Trophoblast cell (in vitro differentiated cells and primary cell): ENCODE measurements at regions not wholly inside any gene's neighbourhood (a gene's known extent, or its start where the extent isn't known, plus 50 kb on each side); places are given as distances from the start of the nearest gene placed in this dataset.
"Not testable (repeated sequence)": the region's sequence is repeated elsewhere in the genome, so short reads cannot be mapped to it uniquely, and the experiment has no call there.

Experiments used
- DNase-seq, 2 donors: peaks; one replicate each; pipeline ENCODE4 v3.0.0-alpha.2; 2016
- H2AFZ ChIP-seq: 2 replicates; pipeline ENCODE4 v1.6.1; 2013; ENCODE audit warnings: low read length, moderate library complexity, mild to moderate bottlenecking; ENCODE audit not compliant: insufficient read depth, poor library complexity
- H2AK5ac ChIP-seq: 2 replicates; pipeline ENCODE4 v1.6.1; 2013; ENCODE audit warnings: mild to moderate bottlenecking, low read length
- H2BK120ac ChIP-seq: 2 replicates; pipeline ENCODE4 v1.6.1; 2013; ENCODE audit warnings: low read length, mild to moderate bottlenecking, moderate library complexity; ENCODE audit not compliant: insufficient read depth, poor library complexity
- H2BK12ac ChIP-seq: 2 replicates; pipeline ENCODE4 v1.6.1; 2013; ENCODE audit warnings: mild to moderate bottlenecking, low read length, moderate library complexity
- H2BK5ac ChIP-seq: 2 replicates; pipeline ENCODE4 v1.6.1; 2013; ENCODE audit warnings: low read length, low read depth, moderate library complexity, mild to moderate bottlenecking; ENCODE audit not compliant: poor library complexity
- H3K14ac ChIP-seq: 2 replicates; pipeline ENCODE4 v1.6.1; 2013; ENCODE audit warnings: mild to moderate bottlenecking, low read length
- H3K18ac ChIP-seq: 2 replicates; pipeline ENCODE4 v1.6.1; 2013; ENCODE audit warnings: mild to moderate bottlenecking, low read length
- H3K23ac ChIP-seq: 2 replicates; pipeline ENCODE4 v1.6.1; 2013; ENCODE audit warnings: low read length
- H3K27ac ChIP-seq: 2 replicates; pipeline ENCODE4 v1.5.1; 2013; ENCODE audit warnings: low read depth, mild to moderate bottlenecking, inconsistent platforms, low read length, moderate library complexity
- H3K27me3 ChIP-seq: 2 replicates; pipeline ENCODE4 v1.6.1; 2013; ENCODE audit warnings: inconsistent platforms, mild to moderate bottlenecking, low read length, moderate library complexity; ENCODE audit not compliant: insufficient read depth
- H3K36me3 ChIP-seq, 2 experiments: 1 replicate in 1 of 2; 2 replicates in 1 of 2; pipeline ENCODE4 v1.6.1; 2013; ENCODE audit warnings: low read length in 2 of 2, mild to moderate bottlenecking in 2 of 2, moderate library complexity in 1 of 2; ENCODE audit not compliant: insufficient read depth in 2 of 2, control insufficient read depth in 1 of 2
- H3K4ac ChIP-seq: 2 replicates; pipeline ENCODE4 v1.6.1; 2013; ENCODE audit warnings: low read depth, mild to moderate bottlenecking, low read length, moderate library complexity
- H3K4me1 ChIP-seq, 2 experiments: 1 replicate in 1 of 2; 2 replicates in 1 of 2; pipeline ENCODE4 v1.6.1; 2013; ENCODE audit warnings: low read length in 2 of 2, mild to moderate bottlenecking in 2 of 2, moderate library complexity in 1 of 2; ENCODE audit not compliant: insufficient read depth in 2 of 2, control insufficient read depth in 1 of 2
- H3K4me2 ChIP-seq: 2 replicates; pipeline ENCODE4 v1.6.1; 2013; ENCODE audit warnings: inconsistent platforms, mild to moderate bottlenecking, low read length, moderate library complexity
- H3K4me3 ChIP-seq: 2 replicates; pipeline ENCODE4 v1.5.1; 2013; ENCODE audit warnings: mild to moderate bottlenecking, low read depth, low read length, inconsistent platforms
- H3K79me1 ChIP-seq: one replicate; pipeline ENCODE4 v1.6.1; 2013; ENCODE audit warnings: low read length
- H3K79me2 ChIP-seq: 2 replicates; pipeline ENCODE4 v1.6.1; 2013; ENCODE audit warnings: low read length, mild to moderate bottlenecking; ENCODE audit not compliant: control insufficient read depth, insufficient read depth, poor library complexity
- H3K9ac ChIP-seq: 2 replicates; pipeline ENCODE4 v1.6.1; 2013; ENCODE audit warnings: mild to moderate bottlenecking, low read length
- H3K9me3 ChIP-seq: 2 replicates; pipeline ENCODE4 v1.6.1; 2013; ENCODE audit warnings: low read depth, mild to moderate bottlenecking, control low read depth, inconsistent platforms, low read length; ENCODE audit not compliant: insufficient read depth
- H4K12ac ChIP-seq: 2 replicates; pipeline ENCODE4 v1.6.1; 2013; ENCODE audit warnings: low read depth, mild to moderate bottlenecking, low read length, moderate library complexity
- H4K8ac ChIP-seq: 2 replicates; pipeline ENCODE4 v1.6.1; 2013; ENCODE audit warnings: low read depth, mild to moderate bottlenecking, low read length, moderate library complexity
- H4K91ac ChIP-seq: one replicate; pipeline ENCODE4 v1.6.1; 2013; ENCODE audit warnings: low read depth, mild to moderate bottlenecking, low read length, moderate library complexity
- WGBS: extraction: QIAGEN DNeasy Blood & Tissue Kit; methylation state at CpG from one replicate; pipeline ENCODE4 v1.1.7; 2013; ENCODE audit warnings: missing lambda C conversion rate; ENCODE audit not compliant: insufficient read length, insufficient coverage; ENCODE audit errors: extremely low coverage; 5-methylcytosine and 5-hydroxymethylcytosine counted together

- WGBS, result no CpG with 5 or more reads among the region's 6 CpGs
- H3K79me1 ChIP-seq, H3K4me1 ChIP-seq, H2BK120ac ChIP-seq, H4K91ac ChIP-seq, H3K18ac ChIP-seq, H3K27me3 ChIP-seq, H3K36me3 ChIP-seq, H3K4me2 ChIP-seq, H3K9ac ChIP-seq, H3K27ac ChIP-seq, H3K79me2 ChIP-seq, H2AK5ac ChIP-seq, H4K8ac ChIP-seq, H3K14ac ChIP-seq, H2AFZ ChIP-seq, H3K4me3 ChIP-seq, H4K12ac ChIP-seq, H2BK12ac ChIP-seq, DNase-seq, H3K9me3 ChIP-seq, H2BK5ac ChIP-seq, H3K4ac ChIP-seq, H3K23ac ChIP-seq: not testable (repeated sequence)
These were observed 220.1 kb downstream of the ATP6V0E2 start for GRCh38 chr7:150093897-150094296.

- WGBS, result no CpG with 5 or more reads among the region's 6 CpGs
These were observed 222.6 kb downstream of the ATP6V0E2 start for GRCh38 chr7:150096213-150096994.

GRCh38 chr7:150098592-150098991 lies 224.6 kb upstream of the LRRC61 start:
- not testable (repeated sequence) for H3K14ac ChIP-seq, H2BK12ac ChIP-seq

More at GRCh38 chr7:150096213-150096994, 222.6 kb downstream of the ATP6V0E2 start:
- H4K91ac ChIP-seq, H3K4me3 ChIP-seq, H3K9me3 ChIP-seq, H3K79me1 ChIP-seq, H3K36me3 ChIP-seq, H3K4me2 ChIP-seq, H3K14ac ChIP-seq, H3K9ac ChIP-seq, H2BK5ac ChIP-seq, H3K4me1 ChIP-seq, H3K18ac ChIP-seq, H3K23ac ChIP-seq, H4K12ac ChIP-seq, H2BK120ac ChIP-seq, H3K79me2 ChIP-seq, H4K8ac ChIP-seq, H2AFZ ChIP-seq, DNase-seq, H3K27me3 ChIP-seq, H3K4ac ChIP-seq, H2AK5ac ChIP-seq, H2BK12ac ChIP-seq, H3K27ac ChIP-seq: not testable (repeated sequence)

GRCh38 chr7:150101282-150101681 lies 221.9 kb upstream of the LRRC61 start:
- not testable (repeated sequence) for H3K79me1 ChIP-seq, H2BK120ac ChIP-seq, H4K8ac ChIP-seq, H2AK5ac ChIP-seq, H3K27me3 ChIP-seq, H2BK5ac ChIP-seq, H3K23ac ChIP-seq, H3K4ac ChIP-seq, H3K14ac ChIP-seq, H3K9me3 ChIP-seq, H3K4me2 ChIP-seq, H4K91ac ChIP-seq, H3K79me2 ChIP-seq, H3K4me3 ChIP-seq, H3K9ac ChIP-seq, H2AFZ ChIP-seq, H4K12ac ChIP-seq, H2BK12ac ChIP-seq, H3K36me3 ChIP-seq, H3K27ac ChIP-seq, H3K4me1 ChIP-seq, H3K18ac ChIP-seq
- WGBS, result no CpG with 5 or more reads among the region's 7 CpGs
- DNase-seq, result peak; percentile 46 to 58

More at GRCh38 chr7:150098592-150098991, 224.6 kb upstream of the LRRC61 start:
- H2AFZ ChIP-seq, H4K8ac ChIP-seq, H3K23ac ChIP-seq, H3K4me2 ChIP-seq, H3K79me1 ChIP-seq, H3K36me3 ChIP-seq, H2BK120ac ChIP-seq, H3K4me1 ChIP-seq, H3K4me3 ChIP-seq, H3K4ac ChIP-seq, H2AK5ac ChIP-seq, H3K27me3 ChIP-seq, H3K18ac ChIP-seq, H3K79me2 ChIP-seq, H3K27ac ChIP-seq, H3K9ac ChIP-seq, H4K12ac ChIP-seq, H4K91ac ChIP-seq, H2BK5ac ChIP-seq, DNase-seq, H3K9me3 ChIP-seq: not testable (repeated sequence)
- no CpG with 5 or more reads among the region's 7 CpGs for WGBS
